ENCODE measurements at regions not wholly inside any gene's neighbourhood (a gene's known extent, or its start where the extent isn't known, plus 50 kb on each side); places are given as distances from the start of the nearest gene placed in this dataset.

- no peak for DNase-seq
Observed at GRCh38 chr2:60659026-60659425, 97.0 kb upstream of the PAPOLG start.

- DNase-seq, result no peak
Observed at GRCh38 chr2:60661073-60661738, 94.9 kb upstream of the PAPOLG start.

GRCh38 chr2:60662781-60663180 is 93.3 kb upstream of the PAPOLG start:
- DNase-seq, result no peak

GRCh38 chr2:60671966-60672365 is 84.1 kb upstream of the PAPOLG start:
- DNase-seq, result no peak

GRCh38 chr2:60674524-60675165 is 81.4 kb upstream of the PAPOLG start:
- peak; percentile 60 for DNase-seq

- DNase-seq, result no peak
Observed at GRCh38 chr2:60675301-60675700, 80.8 kb upstream of the PAPOLG start.

- DNase-seq, result no peak
Observed at GRCh38 chr2:60676706-60677330, 79.2 kb upstream of the PAPOLG start.

- DNase-seq, result no peak
Observed at GRCh38 chr2:60677356-60677755, 78.7 kb upstream of the PAPOLG start.

GRCh38 chr2:60678551-60678950 is 77.5 kb upstream of the PAPOLG start:
- DNase-seq, result no peak

GRCh38 chr2:60679036-60679780 is 76.9 kb upstream of the PAPOLG start:
- no peak for DNase-seq

- DNase-seq, result no peak
Observed at GRCh38 chr2:60693551-60693950, 62.5 kb upstream of the PAPOLG start.

- no peak for DNase-seq
Observed at GRCh38 chr2:60695793-60696192, 60.3 kb upstream of the PAPOLG start.

- no peak for DNase-seq
Observed at GRCh38 chr2:60699617-60700016, 56.5 kb upstream of the PAPOLG start.

GRCh38 chr2:60706021-60706420 is 50.0 kb upstream of the PAPOLG start:
- DNase-seq, result no peak
